ENCODE measurements at regions not wholly inside any gene's neighbourhood (a gene's known extent, or its start where the extent isn't known, plus 50 kb on each side); places are given as distances from the start of the nearest gene placed in this dataset.
"Not testable (repeated sequence)": the region's sequence is repeated elsewhere in the genome, so short reads cannot be mapped to it uniquely, and the experiment has no call there.

GRCh38 chr7:155396661-155397060 is 61.3 kb upstream of the EN2 start:
- no peak overlapping the region for H3K4me3 ChIP-seq (ENCODE audit: low read depth, low read length)
- no peak for DNase-seq (ENCODE audit: low read depth)
- TF ChIP-seq CTCF (IDR thresholded peaks at IDR 0.05; ENCODE audit: low read depth, low read length, missing control alignments), result no peak
- in situ Hi-C loops (cut with HindIII; ENCODE audit: low sequenced_read_pairs), result no loop called here

- DNase-seq (ENCODE audit: low read depth); in situ Hi-C loops (cut with HindIII; ENCODE audit: low sequenced_read_pairs); H3K4me3 ChIP-seq (ENCODE audit: low read depth, low read length): not testable (repeated sequence)
Measured at GRCh38 chr7:155397758-155398714, 59.9 kb upstream of the EN2 start.

GRCh38 chr7:155398944-155399343 is 59.0 kb upstream of the EN2 start:
- in situ Hi-C loops (cut with HindIII; ENCODE audit: low sequenced_read_pairs), result no loop called here
- H3K4me3 ChIP-seq (ENCODE audit: low read depth, low read length), result no peak overlapping the region
- DNase-seq (ENCODE audit: low read depth), result no peak
- no peak for TF ChIP-seq CTCF (IDR thresholded peaks at IDR 0.05; ENCODE audit: low read depth, low read length, missing control alignments)

GRCh38 chr7:155399577-155399976 is 58.4 kb upstream of the EN2 start:
- no peak overlapping the region for H3K4me3 ChIP-seq (ENCODE audit: low read depth, low read length)
- no peak for DNase-seq (ENCODE audit: low read depth)
- no peak for TF ChIP-seq CTCF (IDR thresholded peaks at IDR 0.05; ENCODE audit: low read depth, low read length, missing control alignments)
- in situ Hi-C loops (cut with HindIII; ENCODE audit: low sequenced_read_pairs), result no loop called here

GRCh38 chr7:155401231-155401630 is 56.7 kb upstream of the EN2 start:
- no peak for TF ChIP-seq CTCF (IDR thresholded peaks at IDR 0.05; ENCODE audit: low read depth, low read length, missing control alignments)
- in situ Hi-C loops (cut with HindIII; ENCODE audit: low sequenced_read_pairs), result no loop called here
- H3K4me3 ChIP-seq (ENCODE audit: low read depth, low read length), result no peak overlapping the region
- DNase-seq (ENCODE audit: low read depth), result no peak

GRCh38 chr7:155401884-155402283 is 56.0 kb upstream of the EN2 start:
- TF ChIP-seq CTCF (IDR thresholded peaks at IDR 0.05; ENCODE audit: low read depth, low read length, missing control alignments), result no peak

GRCh38 chr7:155402941-155403340 is 55.0 kb upstream of the EN2 start:
- no peak overlapping the region for H3K4me3 ChIP-seq (ENCODE audit: low read depth, low read length)
- in situ Hi-C loops (cut with HindIII; ENCODE audit: low sequenced_read_pairs), result no loop called here
- TF ChIP-seq CTCF (IDR thresholded peaks at IDR 0.05; ENCODE audit: low read depth, low read length, missing control alignments), result no peak
- no peak for DNase-seq (ENCODE audit: low read depth)

More at GRCh38 chr7:155401884-155402283, 56.0 kb upstream of the EN2 start:
- in situ Hi-C loops (cut with HindIII; ENCODE audit: low sequenced_read_pairs), result no loop called here
- H3K4me3 ChIP-seq (ENCODE audit: low read depth, low read length), result no peak overlapping the region
- DNase-seq (ENCODE audit: low read depth), result no peak

Measured in astrocyte of the cerebellum (primary cell).